GM19240 (cell line): ENCODE measurements at regions not wholly inside any gene's neighbourhood (a gene's known extent, or its start where the extent isn't known, plus 50 kb on each side); places are given as distances from the start of the nearest gene placed in this dataset.

Experiments used
- DNase-seq: peaks from one replicate; pipeline ENCODE4 v3.0.0; 2011; ENCODE audit warnings: low spot score; ENCODE audit not compliant: insufficient read length

DNA sequence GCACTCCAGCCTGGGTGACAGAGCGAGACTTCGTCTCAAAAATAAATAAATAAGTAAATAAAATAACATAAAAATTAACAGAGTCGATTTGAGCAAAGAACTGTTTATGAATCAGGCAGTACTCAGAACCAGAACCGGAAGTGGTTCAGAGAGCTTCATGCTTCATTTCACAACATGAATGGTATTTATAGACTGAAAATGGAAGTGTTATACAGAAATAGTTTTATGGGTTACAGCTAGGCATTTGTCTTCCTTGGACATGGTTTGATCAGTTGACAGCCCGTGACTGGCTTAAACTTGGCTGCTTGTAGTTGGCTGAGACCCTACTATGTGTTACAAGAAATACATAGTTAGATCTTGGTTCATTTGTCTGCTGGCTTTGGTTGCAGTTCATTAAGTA is 216.0 kb upstream of the MCTP2 start:
- DNase-seq: no peak

DNA sequence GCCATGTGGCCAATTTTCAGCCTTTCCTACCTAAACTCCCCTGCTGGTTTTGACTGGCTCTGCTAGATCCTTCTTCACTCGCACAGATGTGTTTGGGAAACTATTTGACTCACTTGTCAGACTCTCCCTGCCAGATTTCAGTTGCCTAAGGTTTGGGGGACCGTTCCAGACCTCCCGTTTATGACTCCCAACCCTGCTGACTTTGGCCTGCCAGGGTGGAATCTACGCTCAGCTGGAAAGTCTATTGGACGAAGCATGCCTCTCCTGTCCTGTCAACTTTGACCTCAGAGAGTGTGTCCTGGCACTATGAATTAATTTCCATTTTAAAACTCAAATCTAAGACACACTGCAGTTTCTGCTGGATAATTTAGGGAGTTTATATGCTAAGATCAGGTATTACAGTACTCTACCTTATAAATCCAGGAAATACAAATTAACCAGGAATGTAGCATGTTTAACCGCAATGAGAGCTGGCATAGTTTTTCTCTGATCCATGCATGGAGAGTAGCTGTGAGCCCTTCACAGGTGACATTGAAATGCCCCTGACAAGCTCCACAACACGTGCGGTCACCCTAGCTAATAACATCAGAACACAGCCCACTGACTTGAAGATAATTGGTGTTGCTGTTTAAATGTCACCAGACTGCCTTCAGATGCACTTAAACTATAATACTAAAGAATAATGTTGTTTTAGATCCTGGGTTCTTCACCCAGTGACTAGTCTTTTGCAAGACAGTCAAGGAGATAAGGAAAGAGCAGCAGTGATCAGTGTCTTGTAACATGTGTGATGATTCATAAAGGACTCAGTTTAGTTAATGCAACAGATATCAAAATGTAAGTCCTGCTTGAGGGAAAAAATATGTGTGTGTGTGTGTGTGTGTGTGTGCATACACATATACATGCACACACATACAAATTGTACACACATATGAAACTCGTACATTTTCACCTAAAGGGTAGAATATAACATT is 223.0 kb upstream of the MCTP2 start:
- no peak for DNase-seq

DNA sequence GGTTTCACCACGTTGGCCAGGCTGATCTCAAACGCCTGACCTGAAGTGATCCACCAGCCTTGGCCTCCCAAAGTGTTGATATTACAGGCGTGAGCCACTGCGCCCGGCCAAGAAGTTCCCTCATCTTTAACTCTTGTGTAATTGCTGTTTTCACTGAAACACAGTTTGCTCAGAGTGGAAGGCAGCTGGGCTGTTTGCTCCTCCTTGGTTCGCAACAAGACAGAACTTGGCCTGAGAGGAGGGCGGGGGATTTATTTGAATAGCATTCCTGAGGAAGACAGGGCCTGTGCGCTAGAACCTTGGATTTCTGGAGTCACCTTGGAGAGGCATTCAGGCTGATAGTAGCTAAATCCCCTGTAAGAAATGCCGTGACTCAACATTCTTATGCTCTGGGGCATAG is 226.7 kb upstream of the MCTP2 start:
- no peak for DNase-seq

DNA sequence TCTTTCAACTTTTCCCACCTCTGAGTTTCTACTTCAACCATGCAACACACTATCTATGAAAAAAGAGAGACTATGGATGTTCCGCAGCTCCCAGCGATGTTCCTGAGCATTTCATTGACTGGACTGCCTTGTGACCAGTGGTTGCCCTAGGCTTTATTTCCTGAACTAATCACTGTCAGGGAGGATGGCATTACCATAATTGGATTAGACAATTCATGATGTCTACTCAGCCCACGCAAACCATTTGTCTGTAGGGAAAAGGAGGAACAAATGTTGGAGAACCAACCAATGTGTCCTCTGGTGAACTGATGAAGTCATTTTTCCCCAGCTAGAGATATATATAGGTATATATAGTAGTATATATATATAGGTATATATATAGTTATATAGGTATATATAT is 229.3 kb upstream of the MCTP2 start:
- no peak for DNase-seq

DNA sequence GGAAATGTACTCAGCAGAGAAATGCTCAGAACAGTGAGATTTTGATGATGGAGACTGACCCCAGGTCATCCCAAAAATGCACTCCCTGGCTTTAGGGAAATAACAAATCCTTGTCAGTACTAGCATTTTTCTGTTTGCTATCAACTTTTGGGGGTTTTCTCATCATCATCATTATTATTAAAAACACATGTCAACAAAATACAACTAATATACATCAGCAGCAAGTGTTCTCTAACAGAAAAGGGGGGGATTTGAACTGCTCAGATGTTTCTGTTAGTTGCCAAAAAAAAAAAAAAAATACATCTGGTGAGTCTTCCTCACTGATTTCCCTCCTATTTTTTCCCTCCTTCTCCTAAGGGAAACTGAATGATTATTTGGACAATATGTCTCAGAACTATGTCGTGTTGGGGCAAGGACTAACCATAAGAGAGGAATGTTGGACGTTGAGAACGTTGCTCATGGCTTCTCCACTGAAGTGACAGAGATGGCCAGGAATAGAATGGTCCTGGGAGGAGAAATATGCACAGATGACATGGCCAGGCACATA is 230.0 kb upstream of the MCTP2 start:
- no peak for DNase-seq

DNA sequence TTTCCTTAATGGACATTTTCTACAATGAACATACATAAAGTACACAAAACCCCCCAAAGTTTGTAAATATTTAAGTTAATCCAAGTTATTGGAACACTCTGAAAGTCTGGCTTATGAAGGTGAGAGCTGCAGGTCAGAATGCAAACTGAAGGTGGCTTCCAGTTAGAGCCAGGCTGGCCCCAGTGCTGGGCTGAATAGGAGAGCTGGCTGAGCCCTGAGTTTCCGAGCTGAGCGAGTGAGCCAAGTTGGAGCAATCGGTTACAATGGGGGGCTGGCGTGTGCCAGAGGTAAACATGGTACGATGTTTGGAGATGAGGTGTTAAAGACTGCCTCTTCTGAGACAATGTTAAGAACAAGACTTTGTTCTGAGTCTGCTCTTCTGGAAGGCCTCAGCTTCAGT is 230.8 kb upstream of the MCTP2 start:
- no peak for DNase-seq

DNA sequence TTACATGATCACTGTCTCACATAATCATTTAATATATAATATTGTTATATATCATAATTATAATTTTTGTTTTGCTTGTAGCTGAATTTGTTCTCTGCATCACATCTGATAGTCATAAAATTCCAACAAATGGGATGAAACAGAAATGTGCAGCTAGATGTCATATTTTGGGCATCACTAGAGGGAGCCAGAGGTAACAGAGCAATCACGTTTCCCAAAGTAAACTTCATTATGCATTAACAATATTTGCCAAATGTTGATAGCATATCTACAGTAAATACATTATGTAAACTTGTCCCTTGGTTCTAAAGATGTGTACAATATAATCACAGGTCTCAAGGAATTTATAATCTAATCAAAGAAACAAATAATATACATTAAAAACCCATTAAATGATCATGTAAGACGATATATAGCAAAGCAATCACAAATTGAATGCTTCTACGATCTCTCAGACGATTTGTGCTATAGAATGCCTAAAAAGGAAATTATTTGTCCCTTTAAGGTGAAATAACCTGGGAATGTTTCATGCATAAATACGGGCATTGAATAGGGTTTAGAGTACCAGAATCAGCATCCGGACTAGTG is 234.2 kb upstream of the MCTP2 start:
- DNase-seq: no peak

DNA sequence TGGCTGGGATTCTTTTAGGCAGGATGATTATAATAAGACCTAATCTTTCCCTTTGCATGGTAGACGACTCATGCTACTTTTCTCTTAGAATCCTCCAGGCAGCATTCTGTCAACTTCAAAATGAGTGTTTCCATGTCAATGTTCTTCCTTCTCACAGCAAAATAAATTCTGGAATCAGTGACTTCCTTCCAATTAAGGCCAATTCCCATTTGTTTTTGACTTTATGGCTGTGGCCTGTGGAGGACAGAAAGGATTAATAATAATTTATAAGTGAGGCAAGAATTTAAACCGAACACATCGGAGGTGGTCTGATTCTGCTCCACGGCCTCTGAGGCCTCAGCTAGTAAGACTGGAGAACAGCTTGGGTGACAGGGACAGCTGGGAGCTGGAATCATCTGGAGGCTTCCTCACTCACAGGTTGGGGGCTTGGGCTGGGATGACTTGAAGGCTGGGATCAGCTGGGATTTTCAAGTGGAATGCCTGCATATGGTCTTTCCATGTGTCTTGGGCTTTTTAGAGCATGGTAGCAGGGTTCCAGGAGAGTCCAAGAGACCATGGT is 241.8 kb upstream of the MCTP2 start:
- no peak for DNase-seq

DNA sequence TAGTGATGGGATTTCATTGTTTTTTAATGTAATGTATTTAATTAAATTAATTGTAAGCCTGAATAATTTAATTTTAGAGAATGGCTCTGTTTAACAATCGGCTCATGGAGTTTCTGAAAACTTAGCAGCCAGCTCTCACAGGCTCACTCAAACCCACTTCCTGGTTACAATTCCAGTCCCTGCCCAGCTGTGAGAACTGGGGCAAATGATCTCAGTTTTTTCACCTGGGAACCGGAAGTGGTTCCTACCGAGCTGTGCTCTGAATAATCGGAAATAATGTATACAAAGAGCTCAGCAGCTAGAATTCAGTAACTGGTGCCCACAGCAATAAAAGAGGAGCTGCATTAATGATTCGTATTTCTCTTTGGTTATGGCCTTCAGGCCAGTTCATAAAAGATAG is 244.3 kb upstream of the MCTP2 start:
- no peak for DNase-seq

DNA sequence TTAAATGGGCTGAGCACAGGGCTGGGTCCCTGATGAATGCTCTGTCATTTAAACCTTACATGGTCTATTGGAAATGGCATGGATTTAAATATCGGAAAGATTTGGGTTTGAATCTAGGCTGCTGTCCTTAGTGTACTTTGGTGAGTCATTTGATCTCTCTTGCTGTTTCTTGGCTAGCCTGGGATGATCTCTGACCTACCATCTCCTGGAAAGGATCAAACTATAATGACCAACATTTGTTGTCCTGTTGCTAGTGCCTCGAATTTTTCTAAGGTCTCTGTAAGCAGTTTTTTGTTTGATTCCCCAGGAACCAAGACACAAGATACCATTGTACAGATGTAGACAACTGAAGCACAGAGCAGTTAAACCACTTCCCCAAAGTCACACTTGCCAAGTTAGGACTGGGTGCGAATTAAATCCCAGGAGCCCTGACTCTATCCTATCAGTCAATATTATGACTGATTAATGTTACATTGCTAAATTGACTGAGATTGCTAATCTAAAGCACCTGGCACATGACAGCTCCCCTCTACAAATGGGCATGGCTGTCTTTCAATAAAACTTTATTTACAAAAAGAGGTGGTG is 244.9 kb upstream of the MCTP2 start:
- no peak for DNase-seq

DNA sequence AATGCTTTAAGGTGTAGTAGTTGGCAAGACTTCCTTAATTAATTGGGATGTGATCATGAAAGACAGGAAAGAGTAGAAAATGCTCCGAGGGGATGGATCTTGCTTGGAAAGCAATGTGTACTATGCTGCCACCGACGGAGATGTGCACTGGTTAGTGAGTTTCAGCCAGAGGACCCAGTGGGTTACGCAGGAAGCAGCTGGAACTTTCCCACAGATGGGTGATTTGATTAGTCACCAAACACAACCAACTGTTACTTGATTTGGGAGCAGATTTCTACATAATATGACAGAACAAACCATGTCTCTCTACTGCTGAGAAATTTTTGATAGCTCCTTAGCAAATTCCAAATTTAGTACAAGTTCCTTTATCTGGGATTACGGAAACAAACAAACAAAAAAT is 245.4 kb upstream of the MCTP2 start:
- no peak for DNase-seq

DNA sequence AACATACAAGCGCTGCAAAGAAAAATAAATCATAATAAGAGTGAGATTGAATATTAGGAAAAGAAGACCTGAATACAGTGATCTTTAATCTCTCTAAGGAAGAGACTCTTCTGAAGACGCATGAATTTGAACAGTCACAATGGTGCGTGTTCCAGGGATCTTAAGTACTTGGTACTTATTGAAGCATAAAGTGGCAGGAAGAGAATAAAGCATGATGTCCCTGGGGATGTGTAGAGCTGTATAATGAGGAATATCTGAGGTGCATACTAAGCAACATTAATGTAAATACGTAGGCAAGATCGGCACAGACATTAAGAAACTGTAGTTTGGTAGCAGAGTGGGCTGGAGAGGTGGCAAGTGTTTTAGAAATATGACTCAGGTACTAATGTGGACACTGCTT is 246.2 kb upstream of the MCTP2 start:
- DNase-seq: no peak

DNA sequence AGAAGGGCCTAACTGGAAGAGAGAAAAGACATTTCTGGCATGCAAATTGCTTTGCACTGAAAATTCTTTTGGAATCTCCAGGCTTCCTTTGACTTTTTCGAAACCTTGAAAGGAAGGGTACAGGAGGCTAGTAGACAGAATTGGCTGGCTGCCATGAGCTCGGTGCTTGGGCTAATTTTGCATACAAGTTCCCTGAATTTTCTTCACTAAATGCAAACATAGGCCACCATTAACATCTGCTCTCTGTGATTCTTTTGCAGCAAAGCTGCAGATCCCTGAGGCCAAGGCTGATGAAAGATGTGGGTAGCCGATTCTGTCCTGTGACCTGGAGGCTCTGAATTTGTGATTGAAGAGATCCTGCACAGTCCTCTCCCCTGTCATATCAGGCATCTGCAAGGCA is 247.8 kb upstream of the MCTP2 start:
- DNase-seq: no peak

DNA sequence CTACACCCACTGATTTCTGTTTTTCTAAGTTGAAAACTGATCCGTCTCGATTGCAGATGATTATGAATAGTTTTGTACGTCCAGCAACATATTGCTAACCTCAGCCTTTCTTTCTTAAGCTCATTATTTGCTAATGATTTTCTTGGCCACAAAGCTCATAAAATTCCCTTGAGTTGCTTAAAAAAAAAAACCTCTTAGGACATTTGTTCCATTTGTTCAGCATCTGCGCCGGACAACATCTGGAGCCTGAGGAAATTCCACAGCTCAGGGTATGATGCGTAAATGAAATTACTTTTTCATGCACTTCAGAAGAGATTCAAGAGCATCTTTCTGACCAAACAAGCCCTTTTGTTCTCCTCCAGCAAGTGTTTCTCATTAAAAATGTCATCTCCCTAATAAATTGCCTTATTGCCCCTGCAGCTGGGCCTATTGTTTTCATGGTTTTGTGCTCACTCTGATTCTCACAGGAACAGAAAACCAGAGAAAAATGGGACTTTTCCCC is 249.1 kb upstream of the MCTP2 start:
- no peak for DNase-seq

DNA sequence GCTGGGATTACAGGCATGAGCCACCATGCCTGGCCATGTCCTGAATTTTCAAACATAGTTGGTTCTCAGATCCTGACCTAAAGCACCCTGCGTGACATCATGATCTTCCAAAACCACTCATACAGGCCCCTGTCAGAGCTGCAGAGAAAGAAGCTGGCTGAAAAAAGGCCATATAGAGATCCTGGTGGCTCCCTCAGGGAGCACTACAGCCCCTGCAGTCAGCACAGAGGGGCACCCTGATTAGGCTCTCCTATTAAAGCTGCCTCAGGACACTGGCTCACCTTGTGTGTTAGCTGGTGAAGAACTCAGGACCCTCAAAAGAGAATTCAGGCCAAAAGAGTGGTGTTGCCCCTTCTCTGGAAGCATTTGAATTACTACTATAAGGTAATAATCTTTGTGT is 249.7 kb upstream of the MCTP2 start:
- no peak for DNase-seq

DNA sequence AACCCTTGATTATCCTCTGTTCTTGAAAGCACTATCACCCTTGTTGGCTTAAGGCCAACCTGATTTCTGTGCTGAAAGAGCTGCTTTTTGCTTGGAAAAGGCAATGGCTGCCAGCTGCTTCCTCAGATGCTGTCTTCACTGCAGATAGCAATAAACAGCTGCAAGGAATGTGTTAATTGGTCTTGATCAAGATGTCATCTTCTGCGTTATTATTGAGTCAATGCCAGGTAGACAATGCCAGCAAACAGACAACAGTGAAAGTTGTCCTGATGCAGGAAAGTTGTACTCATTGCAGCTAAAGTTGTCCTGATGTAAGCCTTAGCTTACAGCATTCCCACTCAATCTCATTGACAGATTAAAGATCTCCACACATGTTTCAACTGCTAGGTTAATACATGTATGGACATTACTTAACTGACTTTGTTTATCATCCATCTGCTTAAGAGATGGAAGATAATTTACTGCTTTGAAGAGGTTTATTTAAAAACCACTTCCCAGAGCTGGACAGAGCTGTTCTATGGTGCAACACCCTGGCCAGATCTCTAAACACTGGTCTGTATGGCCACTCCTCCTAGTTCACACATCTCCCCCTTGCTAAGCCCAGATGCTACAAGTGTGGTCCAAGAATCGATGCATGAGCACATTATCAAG is 251.0 kb upstream of the MCTP2 start:
- no peak for DNase-seq

DNA sequence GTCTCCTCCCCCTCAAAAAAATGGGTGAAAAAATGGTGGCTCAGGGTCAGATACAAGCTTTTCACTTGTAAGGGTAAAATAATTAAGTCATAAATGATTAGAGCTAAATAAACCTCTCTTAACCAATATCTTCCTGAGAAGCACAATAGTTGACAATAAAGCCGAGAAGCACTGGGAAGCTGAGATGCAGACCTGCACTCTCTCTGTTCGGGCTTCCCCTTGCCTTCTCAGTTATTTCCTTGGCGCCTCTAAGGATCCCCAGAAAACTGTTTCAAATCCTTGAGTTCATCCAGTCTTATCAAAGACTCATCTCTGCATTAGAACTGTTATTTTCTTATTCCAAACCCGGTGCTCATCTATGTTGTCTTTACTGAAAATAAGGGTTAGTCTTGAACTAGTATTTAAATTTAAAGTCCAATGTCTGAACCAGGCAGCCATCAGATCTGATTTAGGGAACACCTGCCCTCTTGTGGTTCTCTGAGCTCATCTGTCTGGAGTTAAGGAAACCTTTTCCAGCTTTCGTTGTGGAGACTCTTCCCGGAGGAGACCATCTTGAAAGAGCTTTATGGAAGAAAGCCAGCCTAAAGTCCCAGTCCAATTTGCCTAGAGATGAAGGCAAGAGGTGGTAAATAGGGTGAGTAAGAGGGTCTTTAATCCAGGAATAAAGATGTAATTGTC is 256.4 kb upstream of the MCTP2 start:
- no peak for DNase-seq

DNA sequence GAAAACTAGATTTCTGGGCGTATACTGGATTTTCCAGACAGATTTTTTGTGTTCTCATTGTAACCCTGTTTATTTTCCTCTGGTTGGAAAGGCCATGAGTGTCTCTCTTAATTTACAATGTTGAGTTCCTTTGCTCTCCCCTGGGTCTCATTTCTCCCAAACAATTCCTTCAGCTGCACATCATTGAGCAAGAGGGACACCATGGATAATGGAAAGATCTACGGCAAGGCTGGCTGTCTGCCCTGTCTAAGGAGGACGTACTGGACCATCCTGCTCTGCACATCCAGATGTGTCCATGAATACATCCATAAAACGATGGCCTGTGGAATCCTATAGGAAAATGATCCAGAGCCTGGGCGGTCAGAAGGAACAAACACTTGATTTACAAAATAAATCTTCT is 258.1 kb upstream of the MCTP2 start:
- no peak for DNase-seq

DNA sequence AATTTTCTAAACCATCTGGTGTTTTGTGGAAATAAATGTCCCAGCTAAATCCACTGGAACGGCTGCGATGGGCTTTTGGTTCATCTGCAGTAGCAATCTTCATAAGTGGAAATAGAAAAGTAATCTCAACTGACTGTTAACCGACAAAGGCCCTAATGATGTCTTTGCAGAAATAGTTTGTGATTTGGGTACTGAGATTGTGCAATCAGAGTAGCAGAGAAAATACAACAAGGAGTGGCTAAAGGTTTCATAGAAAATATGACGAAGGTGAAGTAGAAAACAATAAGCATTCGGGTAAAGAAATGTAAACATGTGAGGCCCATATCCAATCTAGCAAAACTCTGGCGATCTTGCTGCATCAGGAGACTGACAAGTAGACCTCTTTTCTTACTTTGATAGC is 262.6 kb upstream of the MCTP2 start:
- no peak for DNase-seq

DNA sequence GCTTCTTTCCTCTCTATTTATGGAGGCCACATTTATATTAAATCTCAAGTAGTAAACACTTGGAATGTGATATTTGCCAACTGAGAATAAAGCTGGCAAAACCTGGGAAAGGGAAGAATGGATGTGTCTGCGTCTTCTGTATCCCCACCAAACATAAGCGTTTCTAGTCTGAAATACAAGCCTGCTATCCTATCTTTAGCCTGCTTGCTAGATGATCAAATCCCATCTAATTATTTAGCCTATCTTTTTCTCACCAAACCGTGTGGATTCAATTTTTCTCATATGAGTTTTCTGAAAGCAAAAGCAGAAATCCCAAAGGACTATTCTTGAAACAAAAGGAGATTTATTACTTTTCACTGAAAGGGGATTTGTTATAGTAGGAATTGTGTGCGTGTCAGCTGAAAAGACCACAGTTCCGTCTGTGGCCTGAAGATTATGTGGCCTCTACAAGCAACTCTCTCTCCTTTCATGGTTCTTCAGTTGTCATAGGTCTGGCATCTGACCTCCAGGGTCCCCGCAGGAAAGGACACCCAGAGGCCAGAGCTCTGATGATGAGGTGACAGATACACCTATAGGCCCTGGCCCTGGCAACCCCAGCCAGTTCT is 266.0 kb upstream of the MCTP2 start:
- no peak for DNase-seq
